IPS DF 4.7 (cell line): ENCODE measurements at regions not wholly inside any gene's neighbourhood (a gene's known extent, or its start where the extent isn't known, plus 50 kb on each side); places are given as distances from the start of the nearest gene placed in this dataset.

ENCODE experiments used
- DNase-seq: peaks from one replicate; pipeline ENCODE4 v3.0.0-alpha.2; 2013; ENCODE audit warnings: low spot score; ENCODE audit errors: extremely low read depth

GRCh38 chr4:30783751-30784150, 63.6 kb downstream of the PCDH7 start:
- no peak for DNase-seq

- no peak for DNase-seq
Observed at GRCh38 chr4:30789219-30789671, 69.1 kb downstream of the PCDH7 start.

GRCh38 chr4:30790123-30790522, 70.0 kb downstream of the PCDH7 start:
- DNase-seq: no peak

- DNase-seq: no peak
Observed at GRCh38 chr4:30790998-30791397, 70.8 kb downstream of the PCDH7 start.

GRCh38 chr4:30792601-30793000, 72.4 kb downstream of the PCDH7 start:
- no peak for DNase-seq

GRCh38 chr4:30801876-30802275, 81.7 kb downstream of the PCDH7 start:
- DNase-seq: no peak

GRCh38 chr4:30802622-30803323, 82.6 kb downstream of the PCDH7 start:
- DNase-seq: no peak

- no peak for DNase-seq
Observed at GRCh38 chr4:30808276-30808675, 88.1 kb downstream of the PCDH7 start.

- no peak for DNase-seq
Observed at GRCh38 chr4:30811296-30811695, 91.1 kb downstream of the PCDH7 start.

- no peak for DNase-seq
Observed at GRCh38 chr4:30815685-30816084, 95.5 kb downstream of the PCDH7 start.

- no peak for DNase-seq
Observed at GRCh38 chr4:30817447-30817846, 97.3 kb downstream of the PCDH7 start.

GRCh38 chr4:30818541-30818940, 98.4 kb downstream of the PCDH7 start:
- no peak for DNase-seq

- DNase-seq: no peak
Observed at GRCh38 chr4:30821275-30821674, 101.1 kb downstream of the PCDH7 start.

- DNase-seq: no peak
Observed at GRCh38 chr4:30821859-30822612, 101.9 kb downstream of the PCDH7 start.

GRCh38 chr4:30822911-30823551, 102.9 kb downstream of the PCDH7 start:
- DNase-seq: no peak

- DNase-seq: no peak
Observed at GRCh38 chr4:30825008-30825770, 105.0 kb downstream of the PCDH7 start.

- no peak for DNase-seq
Observed at GRCh38 chr4:30828264-30828926, 108.2 kb downstream of the PCDH7 start.

GRCh38 chr4:30832639-30833038, 112.5 kb downstream of the PCDH7 start:
- DNase-seq: no peak

- DNase-seq: no peak
Observed at GRCh38 chr4:30833206-30833605, 113.0 kb downstream of the PCDH7 start.

GRCh38 chr4:30835044-30835443, 114.9 kb downstream of the PCDH7 start:
- DNase-seq: no peak

- no peak for DNase-seq
Observed at GRCh38 chr4:30836231-30836630, 116.1 kb downstream of the PCDH7 start.
